ENCODE measurements at regions not wholly inside any gene's neighbourhood (a gene's known extent, or its start where the extent isn't known, plus 50 kb on each side); places are given as distances from the start of the nearest gene placed in this dataset.

GRCh38 chr6:23435126-23435525 is 690.9 kb upstream of the NRSN1 start:
- TF ChIP-seq CTCF (conservative IDR thresholded peaks at IDR 0.05) (no peak), ZFX (IDR thresholded peaks at IDR 0.05) (no peak)
